ENCODE measurements at regions not wholly inside any gene's neighbourhood (a gene's known extent, or its start where the extent isn't known, plus 50 kb on each side); places are given as distances from the start of the nearest gene placed in this dataset.

- TF ChIP-seq CTCF (IDR thresholded peaks at IDR 0.05; ENCODE audit: low read depth, low read length) = no peak
- no peak for TF ChIP-seq EZH2phosphoT487 (IDR thresholded peaks at IDR 0.05; ENCODE audit: low read depth)
These were observed 1570.9 kb upstream of the SLC39A10 start for GRCh38 chr2:194086129-194086528.
